ENCODE measurements at regions not wholly inside any gene's neighbourhood (a gene's known extent, or its start where the extent isn't known, plus 50 kb on each side); places are given as distances from the start of the nearest gene placed in this dataset.

GRCh38 chr2:49796266-49796665 is 642.0 kb upstream of the FSHR start:
- no peak for ATAC-seq
- Histone ChIP-seq H3K36me3 (ENCODE audit: control insufficient read depth, insufficient read depth, low read length) (no peaks in the 10 kb centered on the region), H3K27ac (ENCODE audit: low read length) (no peak overlapping the region), H3K4me3 (ENCODE audit: low read depth in 2 of 2, low read length in 2 of 2) (no peak overlapping the region), H3K4me1 (ENCODE audit: control insufficient read depth, insufficient read depth, low read length) (no peaks in the 10 kb centered on the region), H3K27me3 (ENCODE audit: control insufficient read depth, insufficient read depth, low read length) (no peaks in the 10 kb centered on the region), H3K9me3 (ENCODE audit: control insufficient read depth, insufficient read depth, low read depth, low read length) (no peaks in the 10 kb centered on the region)
- intact Hi-C loops (cut with micrococcal nuclease; ENCODE audit: unreplicated experiment): no loop called here
- in situ Hi-C loops (cut with HindIII; ENCODE audit: low pct_unique_long_range_greater_than_20kb, low sequenced_read_pairs): no loop called here
- DNase-seq (ENCODE audit: low read depth, low spot score): no peak
- no TSS peak for BruUV-seq (replicated peaks)
- TF ChIP-seq CTCF (IDR thresholded peaks at IDR 0.05) (no peak), REST (IDR thresholded peaks at IDR 0.05; ENCODE audit: insufficient read depth in 1 of 2, low read depth in 2 of 2, low read length in 1 of 2) (no peak), TCF7L2 (IDR thresholded peaks at IDR 0.05; ENCODE audit: low read depth, low read length) (no peak), POLR2AphosphoS5 (IDR thresholded peaks at IDR 0.05; ENCODE audit: low read depth, low read length) (no peak), SIN3A (IDR thresholded peaks at IDR 0.05; ENCODE audit: borderline replicate concordance, insufficient read depth, low read depth, low read length) (no peak)
- CTCF ChIA-PET: interaction anchor here (0.5 kb wide), 1 partner anchor 111 kb away, joined by 3 read pairs; no protein-coding TSS in a partner anchor
- POLR2A ChIA-PET: no interaction called here

- Histone ChIP-seq H3K36me3 (ENCODE audit: control insufficient read depth, insufficient read depth, low read length) (no peaks in the 10 kb centered on the region), H3K9me3 (ENCODE audit: control insufficient read depth, insufficient read depth, low read depth, low read length) (no peaks in the 10 kb centered on the region), H3K4me1 (ENCODE audit: control insufficient read depth, insufficient read depth, low read length) (no peaks in the 10 kb centered on the region), H3K27me3 (ENCODE audit: control insufficient read depth, insufficient read depth, low read length) (no peaks in the 10 kb centered on the region), H3K4me3 (ENCODE audit: low read depth in 2 of 2, low read length in 2 of 2) (no peak overlapping the region), H3K27ac (ENCODE audit: low read length) (no peak overlapping the region)
- BruUV-seq (replicated peaks): no TSS peak
- CTCF ChIA-PET: no interaction called here
- no peak for TF ChIP-seq CTCF (IDR thresholded peaks at IDR 0.05)
- no peak for TF ChIP-seq TCF7L2 (IDR thresholded peaks at IDR 0.05; ENCODE audit: low read depth, low read length)
- no peak for TF ChIP-seq REST (IDR thresholded peaks at IDR 0.05; ENCODE audit: insufficient read depth in 1 of 2, low read depth in 2 of 2, low read length in 1 of 2)
- no peak for TF ChIP-seq POLR2AphosphoS5 (IDR thresholded peaks at IDR 0.05; ENCODE audit: low read depth, low read length)
- no peak for TF ChIP-seq SIN3A (IDR thresholded peaks at IDR 0.05; ENCODE audit: borderline replicate concordance, insufficient read depth, low read depth, low read length)
- in situ Hi-C loops (cut with HindIII; ENCODE audit: low pct_unique_long_range_greater_than_20kb, low sequenced_read_pairs): no loop called here
- no peak for DNase-seq (ENCODE audit: low read depth, low spot score)
- ATAC-seq: no peak
- POLR2A ChIA-PET: no interaction called here
- intact Hi-C loops (cut with micrococcal nuclease; ENCODE audit: unreplicated experiment): no loop called here
Observed at GRCh38 chr2:49794396-49794795, 640.1 kb upstream of the FSHR start.

Measured in Panc1 (cell line).